Lung (tissue), 11 donors: ENCODE measurements at regions not wholly inside any gene's neighbourhood (a gene's known extent, or its start where the extent isn't known, plus 50 kb on each side); places are given as distances from the start of the nearest gene placed in this dataset.

ENCODE experiments used
- ATAC-seq: fragments of 200-7000 bp; cut with Tn5 transposase; one replicate; pipeline ENCODE4 v1.9.1; 2020; ENCODE audit warnings: moderate number of reproducible peaks; ENCODE audit not compliant: insufficient read depth, low FRiP score
- DNase-seq, 3 donors: peaks; one replicate each; pipeline ENCODE4 v3.0.0-alpha.2; 2013 to 2017
- H3K27ac ChIP-seq, 2 donors: one replicate each; pipeline ENCODE4 v1.5.1; 2013; ENCODE audit warnings: mild to moderate bottlenecking in 2 of 2, moderate library complexity in 2 of 2, control low read depth in 1 of 2, inconsistent platforms in 1 of 2, low read depth in 1 of 2, low read length in 1 of 2
- H3K27me3 ChIP-seq, 3 donors: one replicate each; pipeline ENCODE4 v1.5.1; 2013; ENCODE audit warnings: low read length in 2 of 3; ENCODE audit not compliant: control insufficient read depth in 3 of 3, insufficient read depth in 3 of 3
- H3K36me3 ChIP-seq, 4 donors: one replicate each; pipeline ENCODE4 v1.5.1; 2013; ENCODE audit warnings: low read length in 4 of 4, mild to moderate bottlenecking in 1 of 4, moderate library complexity in 1 of 4; ENCODE audit not compliant: control insufficient read depth in 4 of 4, insufficient read depth in 4 of 4
- H3K4me1 ChIP-seq, 5 donors: one replicate each; pipeline ENCODE4 v1.5.1; 2013; ENCODE audit warnings: low read length in 5 of 5, mild to moderate bottlenecking in 2 of 5, moderate library complexity in 1 of 5; ENCODE audit not compliant: control insufficient read depth in 5 of 5, insufficient read depth in 5 of 5
- H3K4me3 ChIP-seq: one replicate; pipeline ENCODE4 v1.5.1; 2013; ENCODE audit warnings: mild to moderate bottlenecking, control low read depth, moderate library complexity
- H3K9ac ChIP-seq, 2 donors: one replicate each; pipeline ENCODE4 v1.5.1; 2013; ENCODE audit warnings: low read length in 2 of 2, control low read depth in 1 of 2; ENCODE audit not compliant: insufficient read depth in 1 of 2
- H3K9me3 ChIP-seq, 4 donors: one replicate each; pipeline ENCODE4 v1.5.1; 2013; ENCODE audit warnings: low read length in 3 of 4, mild to moderate bottlenecking in 1 of 4, moderate library complexity in 1 of 4; ENCODE audit not compliant: control insufficient read depth in 4 of 4, insufficient read depth in 3 of 4
- WGBS, 2 donors: extraction: QIAGEN DNeasy Blood & Tissue Kit; methylation state at CpG; one replicate each; pipeline ENCODE4 v1.1.7; 2013; 5-methylcytosine and 5-hydroxymethylcytosine counted together
- TF ChIP-seq, protein P1 (sequence below): IDR thresholded peaks from 2 replicates; pipeline ENCODE4 v1.5.1; 2012; ENCODE audit warnings: mild to moderate bottlenecking; ENCODE audit errors: control extremely low read depth, extremely low read depth
- donor health status: control.
- donor health status: control.
- donor health status: Bipolar disorder and iron deficiency.
- donor health status: healthy.
- donor health status: DM: yes; HTN: yes; CAD: no.

- peaks cover 0 to 2% (median under 1%) of the 10 kb centered on the region in 4 donors for H3K9me3 ChIP-seq
- no peaks in the 10 kb centered on the region for H3K27me3 ChIP-seq
- WGBS, 2 donors, result 93 to 96% methylated on average over 11 of the region's 11 CpGs
- no peak for DNase-seq
- H3K4me3 ChIP-seq, result no peak overlapping the region
- ATAC-seq, result no peak
- H3K9ac ChIP-seq, result no peak overlapping the region
- TF ChIP-seq, protein P1, sequence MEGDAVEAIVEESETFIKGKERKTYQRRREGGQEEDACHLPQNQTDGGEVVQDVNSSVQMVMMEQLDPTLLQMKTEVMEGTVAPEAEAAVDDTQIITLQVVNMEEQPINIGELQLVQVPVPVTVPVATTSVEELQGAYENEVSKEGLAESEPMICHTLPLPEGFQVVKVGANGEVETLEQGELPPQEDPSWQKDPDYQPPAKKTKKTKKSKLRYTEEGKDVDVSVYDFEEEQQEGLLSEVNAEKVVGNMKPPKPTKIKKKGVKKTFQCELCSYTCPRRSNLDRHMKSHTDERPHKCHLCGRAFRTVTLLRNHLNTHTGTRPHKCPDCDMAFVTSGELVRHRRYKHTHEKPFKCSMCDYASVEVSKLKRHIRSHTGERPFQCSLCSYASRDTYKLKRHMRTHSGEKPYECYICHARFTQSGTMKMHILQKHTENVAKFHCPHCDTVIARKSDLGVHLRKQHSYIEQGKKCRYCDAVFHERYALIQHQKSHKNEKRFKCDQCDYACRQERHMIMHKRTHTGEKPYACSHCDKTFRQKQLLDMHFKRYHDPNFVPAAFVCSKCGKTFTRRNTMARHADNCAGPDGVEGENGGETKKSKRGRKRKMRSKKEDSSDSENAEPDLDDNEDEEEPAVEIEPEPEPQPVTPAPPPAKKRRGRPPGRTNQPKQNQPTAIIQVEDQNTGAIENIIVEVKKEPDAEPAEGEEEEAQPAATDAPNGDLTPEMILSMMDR, result no peak
- H3K36me3 ChIP-seq, result no peaks in the 10 kb centered on the region
- peaks cover 0 to 41% (median 9%) of the 10 kb centered on the region in 5 donors for H3K4me1 ChIP-seq
- no peak overlapping the region for H3K27ac ChIP-seq
These were observed 413.5 kb upstream of the HS6ST1 start for GRCh38 chr2:128731994-128732650.

DNA sequence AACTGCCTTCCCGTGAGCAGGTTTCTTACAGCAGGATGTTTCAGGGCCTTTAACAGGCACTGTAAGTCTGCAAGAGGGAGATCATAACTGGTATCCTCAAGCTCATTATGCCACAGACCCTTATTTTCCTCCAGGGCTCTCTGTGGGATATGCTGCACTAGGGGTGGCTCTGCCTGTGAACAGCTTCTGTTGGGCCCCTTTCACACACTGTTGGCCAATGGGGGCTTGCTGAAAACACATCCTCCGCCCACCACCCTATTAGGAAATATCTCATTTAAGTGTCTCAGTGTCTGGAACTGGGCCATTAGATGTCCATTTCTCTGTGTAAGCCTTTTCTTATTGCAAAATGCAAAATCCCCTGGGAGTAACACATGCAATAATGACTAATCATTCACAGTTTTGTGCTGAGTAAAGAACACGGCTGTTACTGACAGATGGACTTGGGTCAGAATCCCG lies 414.3 kb upstream of the HS6ST1 start:
- TF ChIP-seq, protein P1, result no peak
- whole genome bisulfite sequencing, 2 donors, result 24 to 55% methylated on average over 4 of the region's 4 CpGs
- no peak overlapping the region for H3K27ac ChIP-seq
- peaks cover 0 to 43% (median 9%) of the 10 kb centered on the region in 5 donors for H3K4me1 ChIP-seq
- H3K9ac ChIP-seq, result no peak overlapping the region
- H3K9me3 ChIP-seq, result peaks cover 0 to 2% (median under 1%) of the 10 kb centered on the region in 4 donors
- no peaks in the 10 kb centered on the region for H3K36me3 ChIP-seq
- peak; percentile 75 to 94 (median 93) for DNase-seq
- H3K27me3 ChIP-seq, result no peaks in the 10 kb centered on the region
- H3K4me3 ChIP-seq, result no peak overlapping the region
- peak; percentile 10 for ATAC-seq

GRCh38 chr2:128733450-128733849 lies 414.8 kb upstream of the HS6ST1 start:
- H3K4me3 ChIP-seq, result no peak overlapping the region
- H3K9ac ChIP-seq, result no peak overlapping the region
- no peaks in the 10 kb centered on the region for H3K36me3 ChIP-seq
- peaks cover 0 to 43% (median 9%) of the 10 kb centered on the region in 5 donors for H3K4me1 ChIP-seq
- H3K27me3 ChIP-seq, result no peaks in the 10 kb centered on the region
- no peak overlapping the region for H3K27ac ChIP-seq
- 73 to 75% methylated on average over 5 of the region's 5 CpGs for WGBS, 2 donors
- H3K9me3 ChIP-seq, result peaks cover 0 to 2% (median under 1%) of the 10 kb centered on the region in 4 donors
- ATAC-seq (no peak), DNase-seq (no peak)
- TF ChIP-seq, protein P1, result no peak
